ENCODE measurements at regions not wholly inside any gene's neighbourhood (a gene's known extent, or its start where the extent isn't known, plus 50 kb on each side); places are given as distances from the start of the nearest gene placed in this dataset.
"Not testable (repeated sequence)": the region's sequence is repeated elsewhere in the genome, so short reads cannot be mapped to it uniquely, and the experiment has no call there.

DNA sequence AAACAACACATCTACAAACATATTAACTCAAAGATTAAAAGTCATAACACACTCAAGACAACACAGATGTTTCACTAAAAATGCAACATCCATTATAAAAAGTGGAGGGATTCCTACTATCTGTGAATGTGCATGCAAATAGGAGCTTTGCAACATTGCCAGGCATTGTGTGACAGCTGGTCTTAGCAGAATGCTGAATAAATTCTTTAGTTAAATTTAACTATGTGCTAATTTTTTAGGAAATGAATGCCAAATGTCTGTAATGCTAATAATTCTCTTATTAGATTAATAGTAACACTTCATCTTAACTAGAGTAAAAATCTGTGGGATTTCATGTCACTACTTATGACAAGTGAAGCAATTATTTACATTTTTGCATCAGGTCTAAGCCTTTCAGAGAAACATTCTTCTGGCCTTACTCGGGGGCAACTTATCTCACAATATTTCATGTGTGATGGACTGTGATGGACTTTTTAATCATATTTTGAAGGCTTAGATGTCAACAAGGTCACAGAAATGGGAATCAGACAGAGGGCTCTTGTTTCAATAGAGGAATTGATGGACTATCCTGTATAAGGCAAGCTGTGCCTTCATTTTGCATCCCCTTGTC is 524.6 kb upstream of the KCND2 start:
- no peak for DNase-seq

DNA sequence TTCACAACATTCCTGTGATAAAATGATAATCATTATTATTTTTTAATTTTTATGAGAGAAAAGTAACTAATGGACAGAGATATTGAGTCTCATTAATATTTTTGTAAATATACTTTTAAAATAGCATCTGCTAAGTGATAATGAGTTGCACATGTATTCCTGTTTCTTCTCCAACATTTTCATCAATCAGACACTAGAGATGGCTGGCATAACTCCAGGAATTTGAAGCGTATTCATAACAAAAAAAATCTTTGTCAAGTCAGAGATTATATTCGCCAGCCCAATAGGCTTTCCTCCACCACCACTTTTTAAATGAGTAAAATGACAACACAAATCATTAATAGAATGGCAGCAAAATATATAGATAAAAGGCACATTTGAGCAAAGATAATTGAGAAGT is 524.0 kb upstream of the KCND2 start:
- DNase-seq, result no peak

DNA sequence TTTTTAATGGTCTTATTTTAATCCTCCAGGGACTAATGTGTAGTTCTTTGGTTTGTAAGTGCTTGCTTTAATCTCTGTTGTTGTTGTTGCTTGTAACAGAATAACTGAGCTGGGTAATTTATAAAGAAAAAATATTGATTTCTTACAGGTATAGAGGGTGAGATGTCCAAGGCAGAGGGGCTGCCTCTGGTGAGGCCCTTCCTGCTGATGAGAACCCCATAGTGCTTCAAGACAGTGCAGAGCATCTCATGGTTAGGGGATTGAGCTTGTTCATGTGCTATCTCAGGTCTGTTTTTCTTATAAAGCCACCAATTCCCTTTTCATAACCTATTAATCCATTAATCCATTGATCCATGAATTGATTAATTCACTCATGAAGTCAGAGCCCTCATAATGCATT is 516.3 kb upstream of the KCND2 start:
- DNase-seq, result no peak

DNA sequence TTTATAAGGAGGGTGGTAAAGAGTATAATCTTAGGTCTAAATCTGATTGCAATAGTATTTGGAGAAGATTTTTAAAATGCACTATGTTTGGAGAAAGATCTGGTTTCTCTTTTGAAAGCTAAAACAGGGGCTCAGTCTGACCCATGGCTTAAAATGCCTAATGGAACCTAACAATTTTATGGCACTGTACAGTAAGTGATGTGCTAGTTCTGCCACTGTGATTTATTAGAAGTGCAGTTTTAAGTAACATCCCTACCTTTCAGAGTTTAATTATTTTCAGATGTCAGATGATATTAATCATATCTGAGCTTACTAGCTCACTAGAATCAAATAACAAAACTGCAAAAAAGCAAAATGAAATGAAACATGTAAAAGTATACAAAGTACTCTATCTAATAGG is 514.7 kb upstream of the KCND2 start:
- no peak for DNase-seq

DNA sequence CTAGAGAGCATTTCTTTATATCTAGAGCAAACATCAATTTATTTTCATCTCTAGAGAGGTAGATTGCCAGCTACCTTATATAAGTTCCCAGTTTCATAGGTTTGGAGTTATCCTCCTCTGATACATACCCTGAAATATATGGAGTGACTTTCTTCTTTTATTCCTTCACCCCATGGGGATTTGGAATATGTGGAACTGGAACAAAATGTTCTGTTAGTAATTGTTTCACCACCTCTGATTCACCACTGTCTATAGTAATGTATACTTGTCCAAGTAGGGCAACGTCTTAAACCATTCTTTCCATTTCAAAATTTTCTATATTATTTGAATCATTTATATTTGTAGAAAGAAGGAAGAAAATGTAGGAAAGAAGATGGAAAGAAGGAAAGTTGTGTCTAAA is 511.2 kb upstream of the KCND2 start:
- no peak for DNase-seq

DNA sequence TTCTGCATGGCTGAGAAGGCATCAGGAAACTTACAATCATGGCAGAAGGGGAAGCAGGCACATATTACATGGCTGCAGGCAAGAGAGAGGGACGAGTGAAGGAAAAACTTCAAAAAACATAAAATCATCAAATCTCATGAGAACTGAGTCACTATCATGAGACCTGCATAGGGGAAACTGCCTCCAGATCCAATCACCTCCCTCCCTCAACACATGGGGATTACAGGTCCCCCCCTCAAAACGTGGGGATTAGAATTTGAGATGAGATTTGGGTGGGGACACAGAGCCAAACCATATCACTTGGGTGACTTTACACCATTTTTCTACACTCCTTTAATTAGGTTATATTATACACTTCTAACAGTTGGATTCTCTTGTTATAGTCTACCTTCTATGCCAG is 490.7 kb upstream of the KCND2 start:
- no peak for DNase-seq

DNA sequence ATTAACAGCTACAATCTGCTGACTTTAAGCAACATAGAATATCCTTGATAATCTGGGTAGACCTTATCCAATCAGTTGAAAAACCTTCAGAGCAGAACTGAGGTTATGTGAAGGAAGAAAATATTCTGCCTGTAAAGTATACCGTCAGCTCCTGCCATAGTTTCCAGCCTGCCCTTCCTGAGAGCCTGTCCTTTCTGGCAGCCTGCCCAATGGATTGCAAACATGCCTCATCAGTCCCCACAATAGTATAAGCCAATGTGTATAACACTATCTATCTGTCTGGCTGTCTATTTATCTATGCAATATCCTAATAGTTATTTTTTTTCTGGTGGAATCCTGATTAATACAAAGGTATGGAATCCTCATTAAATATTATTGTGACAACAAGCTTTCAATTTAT is 489.2 kb upstream of the KCND2 start:
- DNase-seq, result no peak

DNA sequence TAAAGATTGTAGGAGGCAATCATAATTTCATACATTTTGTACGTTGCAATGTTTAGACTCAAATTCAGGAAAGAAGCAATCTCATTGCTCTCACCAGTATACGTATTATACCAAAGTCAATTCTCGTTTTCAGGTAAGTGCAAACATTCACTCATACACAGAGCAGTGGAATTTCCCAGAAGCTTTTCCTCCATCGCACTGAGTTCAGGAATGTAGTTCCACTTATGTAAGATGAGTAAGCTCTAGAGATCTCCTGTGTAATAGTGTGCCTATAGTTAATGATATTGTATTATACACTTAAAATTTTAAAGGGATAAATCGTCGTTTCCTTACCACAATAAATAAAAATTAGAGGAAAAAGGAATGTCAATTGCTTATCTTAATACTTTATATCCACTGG is 470.8 kb upstream of the KCND2 start:
- no peak for DNase-seq

DNA sequence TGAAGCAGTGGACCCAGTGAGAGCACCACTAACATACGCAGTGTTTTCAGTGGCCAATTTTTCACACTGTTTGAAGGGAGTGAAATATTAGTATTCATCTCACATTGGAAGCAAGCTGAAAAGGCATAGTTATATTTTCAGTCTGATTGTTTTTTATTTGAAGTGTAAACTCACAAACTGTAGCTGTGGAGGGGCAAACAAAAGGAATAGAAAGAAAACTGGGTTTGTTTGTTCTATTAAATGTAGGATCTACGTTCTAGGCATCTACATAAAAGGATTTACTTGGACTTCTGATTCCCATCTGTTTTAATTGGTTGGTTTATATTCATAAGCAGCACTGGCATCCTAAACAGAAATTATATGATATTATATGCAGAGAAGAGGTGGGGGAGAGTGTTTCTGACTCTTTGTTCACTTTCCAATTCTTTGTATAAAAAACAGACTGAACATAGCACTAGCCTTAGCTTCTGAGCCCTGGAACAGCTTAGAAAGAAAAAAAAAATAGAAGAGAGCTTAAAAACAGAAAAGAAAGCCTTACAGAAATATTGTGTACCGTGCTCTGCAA is 447.8 kb upstream of the KCND2 start:
- no peak for DNase-seq

DNA sequence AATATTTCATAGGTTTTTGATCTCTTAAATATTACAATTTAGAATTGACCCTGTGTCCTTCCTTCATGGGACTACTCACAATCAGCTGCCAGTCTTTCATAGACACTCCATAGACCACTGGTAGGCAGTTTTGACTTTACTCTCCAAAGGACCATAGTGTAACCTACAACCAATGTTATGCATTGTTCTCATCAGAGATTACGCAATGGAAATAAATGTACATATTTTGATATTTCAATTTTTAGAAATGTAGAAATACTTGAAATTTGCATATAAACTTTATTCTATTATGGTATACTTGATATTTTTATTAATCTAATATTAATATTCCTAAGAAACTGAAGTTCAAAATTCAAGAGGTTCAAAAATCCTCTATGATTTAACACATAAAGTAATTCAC is 446.4 kb upstream of the KCND2 start:
- DNase-seq, result no peak

DNA sequence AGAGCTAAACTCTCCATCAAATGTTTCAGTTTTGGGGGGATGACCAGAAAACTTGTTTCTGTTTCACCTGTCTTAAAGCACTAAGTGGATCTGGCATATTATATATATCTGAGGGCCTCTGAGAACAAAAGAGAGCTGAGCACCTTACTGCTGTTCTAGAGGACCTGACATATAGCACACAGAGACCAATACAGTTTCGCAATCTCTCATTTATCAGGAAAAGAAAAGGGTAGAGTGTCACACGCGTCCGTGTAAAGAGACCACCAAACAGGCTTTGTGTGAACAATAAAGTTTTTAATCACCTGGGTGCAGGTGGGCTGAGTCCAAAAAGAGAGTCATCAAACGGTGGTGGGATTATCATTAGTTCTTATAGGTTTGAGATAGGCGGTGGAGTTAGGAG is 434.5 kb upstream of the KCND2 start:
- no peak for DNase-seq

DNA sequence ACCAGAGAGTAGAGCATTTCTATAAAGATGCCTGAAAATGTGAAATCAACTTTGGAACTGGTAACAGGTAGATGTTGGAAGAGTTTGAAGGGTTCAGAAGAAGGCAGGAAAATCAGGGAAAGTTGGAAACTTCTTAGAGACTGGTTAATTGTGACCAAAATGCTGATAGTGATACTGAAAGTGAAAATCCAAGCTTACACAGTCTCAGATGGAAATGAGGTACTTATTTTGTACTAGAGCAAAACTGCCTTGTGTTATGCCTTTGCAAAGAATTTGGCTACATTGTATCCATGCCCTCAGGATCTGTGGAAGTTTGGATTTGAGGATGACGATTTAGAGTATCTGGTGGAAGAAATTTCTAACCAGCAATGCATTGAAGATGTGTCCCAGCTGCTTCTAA is 430.6 kb upstream of the KCND2 start:
- no peak for DNase-seq

DNA sequence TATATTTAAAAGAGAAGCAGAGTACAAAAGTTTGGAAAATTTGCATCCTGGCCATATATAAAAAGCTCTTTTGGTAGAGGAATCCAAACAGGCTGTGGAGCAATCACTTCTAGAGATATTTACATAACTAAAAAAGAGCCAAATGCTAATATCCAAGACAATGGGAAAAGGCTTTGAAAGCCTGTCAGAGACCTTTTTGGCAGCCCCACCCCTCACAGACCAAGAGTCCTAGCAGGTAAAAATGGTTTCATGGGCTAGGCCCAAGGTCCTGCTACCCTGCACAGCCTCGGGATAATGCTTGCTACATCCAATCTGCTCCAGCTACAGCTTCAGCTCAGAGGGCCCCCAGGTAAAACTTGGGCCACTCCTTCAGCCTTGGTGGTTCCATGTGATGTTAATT is 430.2 kb upstream of the KCND2 start:
- no peak for DNase-seq

DNA sequence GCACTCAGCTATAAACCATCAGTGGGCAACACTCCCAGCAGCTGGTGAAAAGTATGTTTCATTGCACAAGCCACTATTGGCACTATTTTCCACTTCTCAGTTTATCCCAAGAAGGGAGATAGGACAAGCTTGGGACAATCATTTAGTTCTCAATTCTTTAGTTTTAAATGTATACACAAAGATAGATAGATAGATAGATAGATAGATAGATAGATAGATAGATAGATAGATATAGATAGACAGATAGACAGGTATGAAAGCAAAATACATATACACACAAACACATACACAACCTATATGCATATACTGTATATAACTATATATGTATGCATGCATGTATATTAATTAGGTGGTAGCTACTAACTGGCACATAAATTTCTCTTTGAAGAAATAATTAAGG is 411.6 kb upstream of the KCND2 start:
- DNase-seq, result no peak

DNA sequence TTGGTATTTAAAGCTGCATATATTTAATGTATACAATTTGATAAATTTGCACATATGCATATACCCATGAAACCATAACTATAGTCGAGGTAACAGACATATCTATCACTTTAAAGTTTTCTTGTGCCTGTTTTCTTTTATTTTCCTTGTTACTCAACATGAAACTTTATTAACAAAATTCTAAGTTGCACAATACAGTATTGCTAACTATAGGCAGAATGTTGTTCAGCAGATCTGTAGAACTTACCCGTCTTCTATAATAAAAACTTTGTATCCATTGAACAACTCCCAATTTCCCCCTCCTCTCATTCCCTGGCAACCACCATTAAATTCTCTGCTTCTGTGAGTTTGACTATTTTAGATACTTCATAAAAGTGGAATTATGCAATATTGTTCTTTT is 404.6 kb upstream of the KCND2 start:
- DNase-seq, result no peak

DNA sequence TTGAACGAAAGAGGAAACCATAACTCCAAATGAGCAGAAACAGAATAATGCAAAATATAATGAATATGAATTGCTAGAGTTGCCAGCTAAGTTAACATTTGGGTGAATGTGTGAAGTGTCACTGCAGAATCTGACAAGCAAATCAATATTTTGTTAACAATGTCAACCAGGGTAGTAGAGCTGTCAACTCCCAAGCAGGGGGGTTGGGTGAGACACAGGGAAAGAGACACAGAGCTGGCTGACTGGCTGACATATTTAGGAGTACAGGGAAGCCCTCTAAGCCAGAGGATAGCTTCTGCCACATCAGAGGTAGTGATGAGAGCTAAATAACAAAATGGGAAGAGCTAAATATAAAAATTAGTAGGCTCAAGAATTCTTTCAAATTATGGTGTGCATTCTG is 393.1 kb upstream of the KCND2 start:
- no peak for DNase-seq

DNA sequence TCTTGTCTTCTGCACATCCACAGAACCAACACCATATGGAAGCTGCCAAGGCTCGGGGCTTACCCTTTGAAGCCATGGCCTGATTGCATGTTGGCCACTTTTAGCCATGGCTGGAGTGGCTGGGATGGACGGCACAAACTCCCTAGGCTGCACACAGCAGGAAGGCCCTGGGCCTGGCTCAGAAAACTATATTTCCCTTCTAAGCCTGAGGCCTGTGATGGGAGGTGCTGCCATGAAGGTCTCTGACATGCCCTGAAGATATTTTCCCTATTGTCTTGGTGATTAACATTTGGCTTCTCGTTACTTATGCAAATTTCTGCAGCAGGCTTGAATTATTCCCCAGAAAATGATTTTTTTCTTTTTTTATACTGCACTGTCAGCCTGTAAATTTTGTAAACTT is 387.0 kb upstream of the KCND2 start:
- DNase-seq, result no peak

DNA sequence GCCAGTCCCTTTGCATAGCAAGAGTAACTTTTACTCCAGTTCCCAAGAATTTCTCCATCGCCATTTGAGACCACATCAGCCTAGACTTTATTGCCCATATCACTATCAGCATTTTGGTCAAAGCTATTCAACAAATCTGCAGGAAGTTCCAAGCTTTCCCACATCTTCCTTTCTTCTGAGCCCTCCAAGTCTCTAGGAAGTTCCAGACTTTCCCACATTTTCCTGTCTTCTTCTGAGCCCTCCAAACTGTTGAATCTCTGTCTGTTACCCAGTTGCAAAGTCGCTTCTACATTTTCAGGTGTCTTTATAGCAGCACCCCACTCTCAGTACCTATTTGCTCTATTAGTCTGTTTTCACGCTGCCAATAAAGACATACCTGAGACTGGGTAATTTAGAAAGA is 386.4 kb upstream of the KCND2 start:
- DNase-seq, result not testable (repeated sequence)

DNA sequence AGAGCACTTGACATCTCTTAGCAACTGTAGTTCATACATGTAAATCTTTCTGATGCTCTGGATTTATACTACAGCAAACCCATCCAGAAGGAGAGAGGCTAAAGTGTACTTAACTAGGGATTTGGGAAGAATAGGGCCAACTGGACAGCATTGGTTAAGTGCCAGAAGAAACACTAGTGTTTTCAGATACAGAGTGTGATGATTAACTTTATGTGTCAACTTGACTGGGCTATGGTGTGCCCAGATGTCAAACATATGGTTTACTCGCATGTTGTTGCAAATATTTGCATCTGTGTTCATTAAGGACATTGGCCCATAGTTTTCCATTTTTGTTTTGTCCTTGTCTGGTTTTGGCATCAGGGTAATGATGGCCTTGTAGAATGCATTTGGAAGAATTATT is 384.7 kb upstream of the KCND2 start:
- DNase-seq, result no peak

DNA sequence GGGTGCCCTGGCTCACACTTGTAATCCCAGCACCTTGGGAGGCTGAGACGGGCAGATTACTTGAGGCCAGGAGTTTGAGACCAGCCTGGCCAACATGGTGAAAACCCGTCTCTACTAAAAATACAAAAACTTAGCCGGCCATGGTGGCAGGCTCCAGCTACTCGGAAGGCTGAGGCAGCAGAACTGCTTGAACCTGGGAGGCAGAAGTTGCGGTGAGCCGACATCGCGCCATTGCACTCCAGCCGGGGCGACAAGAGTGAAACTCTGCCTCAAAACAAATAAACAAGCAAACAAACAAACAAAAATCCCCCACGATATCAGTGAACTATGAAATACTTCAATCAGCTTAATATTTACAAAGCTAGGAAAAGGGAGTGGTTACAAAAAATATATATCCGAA is 382.3 kb upstream of the KCND2 start:
- no peak for DNase-seq

DNA sequence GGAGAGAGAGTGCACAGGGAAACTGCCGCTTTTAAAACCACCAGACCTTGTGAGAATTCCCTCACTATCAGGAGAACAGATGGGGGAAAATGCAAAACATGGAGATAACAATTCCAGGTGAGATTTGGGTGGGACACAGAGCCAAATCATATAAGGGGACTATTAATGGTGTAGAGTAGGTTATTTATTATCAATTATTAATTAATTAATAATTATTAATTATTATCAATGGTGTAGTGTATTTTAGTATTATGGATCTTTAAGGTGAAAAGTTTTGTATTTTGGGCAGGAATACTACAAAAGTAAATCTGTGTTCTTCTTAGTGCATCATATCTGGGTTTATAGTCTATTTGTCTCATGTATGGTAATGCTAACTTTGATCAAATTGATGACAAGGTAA is 377.7 kb upstream of the KCND2 start:
- no peak for DNase-seq

DNA sequence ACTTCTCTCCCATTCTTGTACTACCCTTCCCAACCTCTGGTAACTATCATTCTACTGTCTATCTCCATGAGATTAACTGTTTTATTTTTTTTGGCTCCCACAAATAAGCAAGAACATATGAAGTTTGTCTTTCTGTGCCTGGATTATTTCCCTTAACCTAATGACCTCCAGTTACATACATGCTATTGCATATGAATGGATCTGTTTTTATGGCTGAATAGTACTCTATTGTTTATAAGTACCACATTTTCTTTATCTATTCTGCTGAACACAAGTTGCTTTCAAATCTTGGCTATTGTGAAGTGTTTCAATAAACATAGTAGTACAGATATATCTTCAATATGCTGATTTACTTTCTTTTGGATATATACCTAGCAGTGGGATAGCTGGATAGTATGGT is 376.6 kb upstream of the KCND2 start:
- no peak for DNase-seq

DNA sequence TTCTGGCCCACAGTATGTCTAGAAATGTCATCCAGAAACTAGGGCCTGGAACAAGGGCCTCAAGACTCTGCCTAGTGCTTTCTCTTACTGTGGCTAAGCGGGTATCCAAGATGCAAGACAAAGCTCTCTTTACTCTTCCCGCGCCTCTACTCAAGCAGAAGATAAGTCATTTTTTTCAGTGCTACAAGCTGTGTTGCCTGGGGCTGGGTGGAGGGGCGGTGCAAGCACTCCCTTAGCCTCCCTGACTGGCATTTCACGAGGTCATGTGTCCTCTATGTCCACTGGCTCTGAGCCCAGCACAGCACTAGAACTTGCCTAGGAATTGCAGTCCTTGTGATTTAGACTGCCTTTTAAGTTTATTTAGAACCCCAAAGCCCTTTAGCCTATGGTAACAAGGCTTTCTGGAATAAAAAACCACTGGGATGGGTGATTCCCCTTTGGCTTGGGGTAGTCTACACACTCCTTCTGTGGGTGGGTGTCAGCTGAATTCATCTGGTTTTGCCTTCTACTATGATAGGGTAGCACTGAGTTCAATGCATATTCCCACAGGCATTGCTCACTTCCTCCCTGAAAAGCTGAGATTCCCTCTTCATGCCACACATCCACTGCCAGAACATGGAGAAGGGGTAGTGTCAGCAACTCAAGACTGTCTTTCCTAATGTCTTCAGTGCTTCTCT is 371.8 kb upstream of the KCND2 start:
- no peak for DNase-seq

DNA sequence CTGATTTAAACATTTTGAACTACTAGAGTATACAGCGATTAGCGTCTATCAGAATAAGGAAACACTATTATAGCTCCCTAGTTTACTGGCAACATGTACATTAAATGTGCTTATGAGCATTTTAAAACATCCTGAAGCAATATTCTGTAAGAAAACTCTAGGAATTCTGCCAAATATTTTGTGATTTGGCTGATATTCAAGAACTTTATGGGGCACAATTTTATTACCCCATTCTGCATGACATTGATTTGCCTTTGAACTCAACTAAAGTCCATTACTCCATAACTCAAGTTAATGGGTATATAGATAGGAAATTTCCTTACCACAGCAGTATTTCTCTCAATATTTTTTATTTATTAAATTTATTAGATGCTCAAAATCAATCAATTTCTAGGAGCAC is 369.9 kb upstream of the KCND2 start:
- no peak for DNase-seq

DNA sequence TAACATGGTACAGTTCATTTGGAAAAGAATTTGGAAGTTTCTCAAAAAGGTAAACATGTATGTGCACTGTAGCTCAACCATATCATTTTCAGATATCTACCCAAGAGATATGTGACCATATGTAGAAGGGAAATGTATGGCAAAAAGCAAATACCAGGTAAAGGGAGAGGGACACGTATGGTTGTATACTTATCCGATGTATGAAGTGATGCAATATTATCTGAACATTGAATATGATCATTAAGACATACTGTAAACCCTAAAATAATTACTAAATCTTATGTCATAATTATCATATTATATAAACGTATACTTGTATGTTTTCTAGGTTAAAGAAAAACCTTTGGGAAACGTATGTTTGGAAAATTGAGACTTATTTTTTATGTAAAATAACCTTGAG is 367.5 kb upstream of the KCND2 start:
- no peak for DNase-seq
